B cell (primary cell): ENCODE measurements at regions not wholly inside any gene's neighbourhood (a gene's known extent, or its start where the extent isn't known, plus 50 kb on each side); places are given as distances from the start of the nearest gene placed in this dataset.

Experiments used
- ATAC-seq: fragments of 200-7000 bp; cut with Tn5 transposase; one replicate; pipeline ENCODE4 v1.10.0; 2021; ENCODE audit warnings: low read depth, mild to moderate bottlenecking, moderate number of reproducible peaks, moderate library complexity
- CTCF ChIA-PET: fragments of 350-600 bp; sonication (Branson Sonifier 250); formaldehyde crosslinking; loops from one replicate; lab custom pipeline; 2021; ENCODE audit warnings: antibody characterized with exemption, inconsistent platforms; lab: Charles Lee
- POLR2A ChIA-PET: fragments of 350-600 bp; sonication (Branson Sonifier 250); formaldehyde crosslinking; loops from one replicate; lab custom pipeline; 2021; ENCODE audit warnings: antibody characterized with exemption; lab: Charles Lee
- DNase-seq: peaks from one replicate; pipeline ENCODE4 v3.0.0; 2013
- H2AFZ ChIP-seq: 2 replicates; pipeline ENCODE4 v1.6.1; 2012; ENCODE audit warnings: mild to moderate bottlenecking, low read depth, low read length; ENCODE audit not compliant: insufficient read depth, poor library complexity, severe bottlenecking
- H3K27ac ChIP-seq, 2 donors: 1 replicate in 1 of 2; 2 replicates in 1 of 2; pipeline ENCODE4 v1.5.1; 2012 to 2013; ENCODE audit warnings: low read length in 2 of 2, mild to moderate bottlenecking in 2 of 2, moderate library complexity in 1 of 2
- H3K27me3 ChIP-seq, 4 experiments: fragments of 200-600 bp in 1 of 4; sonication (generic) in 1 of 4; replicated peaks in 1 of 4; 1 replicate in 2 of 4; 2 replicates in 2 of 4; pipeline versions ENCODE4 v1.6.1 to v1.7.0; 2013 to 2016; ENCODE audit warnings: low read length in 3 of 4, mild to moderate bottlenecking in 2 of 4, mixed read lengths in 1 of 4, moderate library complexity in 1 of 4; ENCODE audit not compliant: insufficient read depth in 4 of 4, control insufficient read depth in 3 of 4; ENCODE audit errors: control extremely low read depth in 1 of 4
- H3K36me3 ChIP-seq, 2 experiments: replicated peaks in 1 of 2; 1 replicate in 1 of 2; 2 replicates in 1 of 2; pipeline versions ENCODE4 v1.6.1 to v1.7.1; 2013; ENCODE audit warnings: low read length in 1 of 2; ENCODE audit not compliant: insufficient read depth in 2 of 2, control insufficient read depth in 1 of 2; ENCODE audit errors: control extremely low read depth in 1 of 2, extremely low read depth in 1 of 2
- H3K4me1 ChIP-seq, 2 donors: fragments of 200-600 bp in 1 of 2; sonication (generic) in 1 of 2; 1 replicate in 1 of 2; 2 replicates in 1 of 2; pipeline versions ENCODE4 v1.5.1 to v1.6.1; 2013 to 2017; ENCODE audit warnings: low read length in 2 of 2; ENCODE audit not compliant: control insufficient read depth in 2 of 2, insufficient read depth in 2 of 2
- H3K4me2 ChIP-seq: replicated peaks from 2 replicates; pipeline ENCODE3; 2012; ENCODE audit warnings: mild to moderate bottlenecking, low read depth, low read length; ENCODE audit not compliant: poor library complexity, severe bottlenecking
- H3K4me3 ChIP-seq, 5 experiments: fragments of 200-600 bp in 1 of 5; sonication (generic) in 1 of 5; 1 replicate in 3 of 5; 2 replicates in 2 of 5; pipeline versions ENCODE4 v1.5.1 to v1.7.0; 2011 to 2016; ENCODE audit warnings: low read length in 4 of 5, mild to moderate bottlenecking in 4 of 5, low read depth in 2 of 5, control low read depth in 1 of 5, moderate library complexity in 1 of 5; ENCODE audit not compliant: insufficient read depth in 1 of 5; ENCODE audit errors: control extremely low read depth in 1 of 5, extremely low read depth in 1 of 5
- H3K79me2 ChIP-seq: fragments of 200-600 bp; sonication (generic); one replicate; pipeline ENCODE4 v1.6.0; 2016; ENCODE audit warnings: low read length; ENCODE audit not compliant: control insufficient read depth, insufficient read depth
- H3K9ac ChIP-seq: fragments of 200-600 bp; sonication (generic); 2 replicates; pipeline ENCODE4 v1.6.1; 2017; ENCODE audit warnings: mild to moderate bottlenecking, low read length, moderate library complexity
- H3K9me3 ChIP-seq, 3 donors: one replicate each; pipeline versions ENCODE4 v1.6.1 to v1.7.1; 2013; ENCODE audit warnings: low read length in 2 of 3; ENCODE audit not compliant: control insufficient read depth in 2 of 3, insufficient read depth in 1 of 3; ENCODE audit errors: control extremely low read depth in 1 of 3
- H4K20me1 ChIP-seq: 2 replicates; pipeline ENCODE4 v1.6.0; 2012; ENCODE audit warnings: mild to moderate bottlenecking, low read length; ENCODE audit not compliant: insufficient read depth, control insufficient read depth, poor library complexity, severe bottlenecking
- H3K27ac Mint-ChIP-seq: one replicate; pipeline ENCODE4 v1.8.0; 2021; ENCODE audit warnings: mixed read lengths
- H3K27me3 Mint-ChIP-seq: one replicate; pipeline ENCODE4 v1.8.0; 2021; ENCODE audit warnings: mixed read lengths
- H3K4me1 Mint-ChIP-seq: one replicate; pipeline ENCODE4 v1.8.0; 2021; ENCODE audit warnings: mixed read lengths
- H3K4me3 Mint-ChIP-seq: one replicate; pipeline ENCODE4 v1.8.0; 2021; ENCODE audit warnings: mixed read lengths
- H3K9me3 Mint-ChIP-seq: one replicate; pipeline ENCODE4 v1.8.0; 2022; ENCODE audit warnings: mixed read lengths; ENCODE audit not compliant: insufficient read depth
- EZH2 ChIP-seq: IDR thresholded peaks from 2 replicates; pipeline ENCODE4 v1.6.1; 2012; ENCODE audit warnings: borderline replicate concordance, low read depth, mild to moderate bottlenecking, moderate library complexity, low read length; ENCODE audit not compliant: insufficient read depth, poor library complexity, severe bottlenecking
- WGBS: methylation state at CpG from one replicate; pipeline ENCODE4 v1.1.5; 2013; ENCODE audit warnings: missing lambda C conversion rate; ENCODE audit not compliant: insufficient coverage; 5-methylcytosine and 5-hydroxymethylcytosine counted together
- intact Hi-C: fragments of 100-400 bp; cut with micrococcal nuclease; formaldehyde crosslinking; loops from one replicate; pipeline ENCODE4 v1.10.0; 2022
- TF ChIP-seq, protein P1 (sequence below): fragments of 200-600 bp; IDR thresholded peaks from one replicate; pipeline ENCODE4 v1.8.0; 2022; ENCODE audit warnings: antibody characterized with exemption, mild to moderate bottlenecking

- Histone ChIP-seq H3K9ac (no peak overlapping the region), H3K4me2 (no peak overlapping the region), H3K27me3 (peaks cover 0 to 4% (median 0%) of the 10 kb centered on the region in 4 experiments), H3K9me3 (peaks cover 0 to 2% (median 0%) of the 10 kb centered on the region in 3 donors), H2AFZ (no peak overlapping the region), H4K20me1 (no peaks in the 10 kb centered on the region), H3K4me1 (no peaks in the 10 kb centered on the region), H3K27ac (no peak overlapping the region), H3K4me3 (no peak overlapping the region), H3K79me2 (no peaks in the 10 kb centered on the region), H3K36me3 (no peaks in the 10 kb centered on the region)
- Mint-ChIP-seq H3K4me1 (no peaks in the 10 kb centered on the region), H3K27me3 (peaks cover 53% of the 10 kb centered on the region), H3K4me3 (no peak overlapping the region), H3K9me3 (no peaks in the 10 kb centered on the region), H3K27ac (no peak overlapping the region)
- WGBS = 84% methylated on average over 6 of the region's 7 CpGs
- no peak for DNase-seq
- intact Hi-C loops = no loop called here
- ChIA-PET POLR2A (no interaction called here), CTCF (no interaction called here)
- no peak for ATAC-seq
- TF ChIP-seq, protein P1, sequence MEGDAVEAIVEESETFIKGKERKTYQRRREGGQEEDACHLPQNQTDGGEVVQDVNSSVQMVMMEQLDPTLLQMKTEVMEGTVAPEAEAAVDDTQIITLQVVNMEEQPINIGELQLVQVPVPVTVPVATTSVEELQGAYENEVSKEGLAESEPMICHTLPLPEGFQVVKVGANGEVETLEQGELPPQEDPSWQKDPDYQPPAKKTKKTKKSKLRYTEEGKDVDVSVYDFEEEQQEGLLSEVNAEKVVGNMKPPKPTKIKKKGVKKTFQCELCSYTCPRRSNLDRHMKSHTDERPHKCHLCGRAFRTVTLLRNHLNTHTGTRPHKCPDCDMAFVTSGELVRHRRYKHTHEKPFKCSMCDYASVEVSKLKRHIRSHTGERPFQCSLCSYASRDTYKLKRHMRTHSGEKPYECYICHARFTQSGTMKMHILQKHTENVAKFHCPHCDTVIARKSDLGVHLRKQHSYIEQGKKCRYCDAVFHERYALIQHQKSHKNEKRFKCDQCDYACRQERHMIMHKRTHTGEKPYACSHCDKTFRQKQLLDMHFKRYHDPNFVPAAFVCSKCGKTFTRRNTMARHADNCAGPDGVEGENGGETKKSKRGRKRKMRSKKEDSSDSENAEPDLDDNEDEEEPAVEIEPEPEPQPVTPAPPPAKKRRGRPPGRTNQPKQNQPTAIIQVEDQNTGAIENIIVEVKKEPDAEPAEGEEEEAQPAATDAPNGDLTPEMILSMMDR = no peak
- no peak for TF ChIP-seq EZH2
These were observed 102.7 kb downstream of the CDCA7 start for GRCh38 chr2:173457366-173457765.

GRCh38 chr2:173458991-173459780 lies 104.5 kb downstream of the CDCA7 start:
- no peaks in the 10 kb centered on the region for H3K4me1 ChIP-seq
- no peak overlapping the region for H3K4me2 ChIP-seq
- Mint-ChIP-seq H3K27me3 (peaks cover 48% of the 10 kb centered on the region), H3K4me1 (no peaks in the 10 kb centered on the region), H3K27ac (no peak overlapping the region), H3K4me3 (no peak overlapping the region), H3K9me3 (no peaks in the 10 kb centered on the region)
- no peak for DNase-seq
- H3K9me3 ChIP-seq = peaks cover 0 to 2% (median 0%) of the 10 kb centered on the region in 3 donors
- ATAC-seq = no peak
- TF ChIP-seq, protein P1 = no peak
- TF ChIP-seq EZH2 = no peak
- WGBS = 94% methylated on average over 4 of the region's 8 CpGs
- H2AFZ ChIP-seq = no peak overlapping the region
- no peak overlapping the region for H3K9ac ChIP-seq
- H3K27me3 ChIP-seq = no peaks in the 10 kb centered on the region
- ChIA-PET POLR2A (no interaction called here), CTCF (no interaction called here)
- H3K4me3 ChIP-seq = no peak overlapping the region
- no peaks in the 10 kb centered on the region for H3K36me3 ChIP-seq
- H3K79me2 ChIP-seq = no peaks in the 10 kb centered on the region
- H3K27ac ChIP-seq = no peak overlapping the region
- H4K20me1 ChIP-seq = no peaks in the 10 kb centered on the region
- intact Hi-C loops = no loop called here
